ENCODE measurements at regions not wholly inside any gene's neighbourhood (a gene's known extent, or its start where the extent isn't known, plus 50 kb on each side); places are given as distances from the start of the nearest gene placed in this dataset.

- TF ChIP-seq, protein P1, sequence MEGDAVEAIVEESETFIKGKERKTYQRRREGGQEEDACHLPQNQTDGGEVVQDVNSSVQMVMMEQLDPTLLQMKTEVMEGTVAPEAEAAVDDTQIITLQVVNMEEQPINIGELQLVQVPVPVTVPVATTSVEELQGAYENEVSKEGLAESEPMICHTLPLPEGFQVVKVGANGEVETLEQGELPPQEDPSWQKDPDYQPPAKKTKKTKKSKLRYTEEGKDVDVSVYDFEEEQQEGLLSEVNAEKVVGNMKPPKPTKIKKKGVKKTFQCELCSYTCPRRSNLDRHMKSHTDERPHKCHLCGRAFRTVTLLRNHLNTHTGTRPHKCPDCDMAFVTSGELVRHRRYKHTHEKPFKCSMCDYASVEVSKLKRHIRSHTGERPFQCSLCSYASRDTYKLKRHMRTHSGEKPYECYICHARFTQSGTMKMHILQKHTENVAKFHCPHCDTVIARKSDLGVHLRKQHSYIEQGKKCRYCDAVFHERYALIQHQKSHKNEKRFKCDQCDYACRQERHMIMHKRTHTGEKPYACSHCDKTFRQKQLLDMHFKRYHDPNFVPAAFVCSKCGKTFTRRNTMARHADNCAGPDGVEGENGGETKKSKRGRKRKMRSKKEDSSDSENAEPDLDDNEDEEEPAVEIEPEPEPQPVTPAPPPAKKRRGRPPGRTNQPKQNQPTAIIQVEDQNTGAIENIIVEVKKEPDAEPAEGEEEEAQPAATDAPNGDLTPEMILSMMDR (IDR thresholded peaks at IDR 0.05): no peak
- TF ChIP-seq POLR2A (IDR thresholded peaks at IDR 0.05): no peak
These were observed 211.6 kb upstream of the MAGI2 start for GRCh38 chr7:79664884-79665676.

All from Peyer's patch (tissue), 4 donors.